Stimulated activated CD8-positive, alpha-beta memory T cell treated with anti-CD3 and anti-CD28 coated beads, Interleukin-12 subunit alpha, Interleukin-12 subunit beta, amount 100 ng/mL, for 4 hours (primary cell): ENCODE measurements at regions not wholly inside any gene's neighbourhood (a gene's known extent, or its start where the extent isn't known, plus 50 kb on each side); places are given as distances from the start of the nearest gene placed in this dataset.

ENCODE experiments used
- DNase-seq: peaks from one replicate; pipeline ENCODE4 v3.0.0-alpha.2; 2020; ENCODE audit warnings: low read depth

- no peak for DNase-seq
Measured at GRCh38 chr11:70028147-70028855, 49.8 kb upstream of the ANO1 start.
